Gastrocnemius medialis (tissue), 4 donors: ENCODE measurements at regions not wholly inside any gene's neighbourhood (a gene's known extent, or its start where the extent isn't known, plus 50 kb on each side); places are given as distances from the start of the nearest gene placed in this dataset.
A peak's percentile ranks its signal among the peaks of the same experiment; 100 is the strongest.

ENCODE experiments used
- ATAC-seq, 2 donors: fragments of 150-250 bp; one replicate each; pipeline ENCODE4 v1.9.1; 2016
- DNase-seq, 2 donors: peaks; one replicate each; pipeline ENCODE4 v3.0.0-alpha.2; 2019
- H3K27ac ChIP-seq, 4 donors: fragments of 200-600 bp; sonication (generic); 1 replicate in 1 of 4; 2 replicates in 3 of 4; pipeline ENCODE4 v1.5.1; 2016 to 2018; ENCODE audit warnings: mild to moderate bottlenecking in 2 of 4, moderate library complexity in 1 of 4
- H3K27me3 ChIP-seq, 3 donors: fragments of 200-600 bp; sonication (generic) in 2 of 3; 1 replicate in 1 of 3; 2 replicates in 2 of 3; pipeline versions ENCODE4 v1.5.1 to v1.6.0; 2016 to 2019; ENCODE audit warnings: mild to moderate bottlenecking in 1 of 3, moderate library complexity in 1 of 3
- H3K36me3 ChIP-seq, 2 donors: fragments of 200-600 bp; sonication (generic) in 1 of 2; one replicate each; pipeline ENCODE4 v1.5.1; 2017 to 2018
- H3K4me1 ChIP-seq, 2 donors: fragments of 200-600 bp; sonication (generic) in 1 of 2; one replicate each; pipeline ENCODE4 v1.5.1; 2016 to 2017; ENCODE audit warnings: mild to moderate bottlenecking in 2 of 2
- H3K4me3 ChIP-seq, 4 donors: fragments of 200-600 bp; sonication (generic) in 3 of 4; 1 replicate in 1 of 4; 2 replicates in 3 of 4; pipeline ENCODE4 v1.5.1; 2016 to 2019; ENCODE audit warnings: mild to moderate bottlenecking in 2 of 4
- H3K9me3 ChIP-seq, 3 donors: fragments of 200-600 bp; sonication (generic) in 2 of 3; 1 replicate in 1 of 3; 2 replicates in 2 of 3; pipeline ENCODE4 v1.5.1; 2016 to 2019
- POLR2A ChIP-seq, 2 donors: fragments of 450-650 bp; IDR thresholded peaks; one replicate each; pipeline ENCODE4 v1.6.1; 2017; ENCODE audit warnings: antibody characterized with exemption in 2 of 2, mild to moderate bottlenecking in 2 of 2, moderate library complexity in 2 of 2
- in situ Hi-C, 4 donors: fragments of 200-750 bp; cut with MboI; loops; one replicate each; pipeline versions ENCODE4 v1.15.0 to v1.8.0; 2017; ENCODE audit warnings: low sequenced_read_pairs in 4 of 4
- intact Hi-C: fragments of 100-400 bp; cut with DNase I; formaldehyde crosslinking; loops from one replicate; pipeline ENCODE4 v1.15.1; 2023; ENCODE audit warnings: low total_unique reads
- TF ChIP-seq, protein P1 (sequence below), 5 experiments: fragments of 450-650 bp in 3 of 5; fragments of 200-600 bp in 2 of 5; sonication (generic) in 2 of 5; IDR thresholded peaks in 4 of 5; conservative IDR thresholded peaks in 1 of 5; 1 replicate in 4 of 5; 2 replicates in 1 of 5; pipeline ENCODE4 v1.5.1; 2016 to 2019; ENCODE audit warnings: antibody characterized with exemption in 5 of 5, mild to moderate bottlenecking in 3 of 5, moderate library complexity in 3 of 5

DNA sequence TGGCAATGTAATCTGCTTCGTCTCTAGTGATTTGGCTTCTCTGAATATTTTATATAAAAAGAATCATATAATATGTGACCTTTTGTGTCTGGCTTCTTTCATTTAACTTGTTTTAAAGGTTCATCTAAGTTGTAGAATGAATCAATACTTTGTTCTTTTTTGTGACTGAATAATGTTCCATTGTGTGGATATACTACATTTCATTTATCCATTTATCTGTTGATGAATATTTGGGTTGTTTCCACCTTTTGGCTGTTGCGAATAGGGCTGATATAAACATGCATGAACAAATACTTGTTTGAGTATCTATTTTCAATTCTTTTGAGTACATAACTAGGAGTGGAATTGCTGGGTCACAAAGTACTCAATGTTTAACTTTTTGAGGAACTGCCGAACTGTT is 63.8 kb upstream of the TNP1 start:
- no peak overlapping the region for H3K27ac ChIP-seq
- no peak for ATAC-seq
- no peaks in the 10 kb centered on the region for H3K27me3 ChIP-seq

DNA sequence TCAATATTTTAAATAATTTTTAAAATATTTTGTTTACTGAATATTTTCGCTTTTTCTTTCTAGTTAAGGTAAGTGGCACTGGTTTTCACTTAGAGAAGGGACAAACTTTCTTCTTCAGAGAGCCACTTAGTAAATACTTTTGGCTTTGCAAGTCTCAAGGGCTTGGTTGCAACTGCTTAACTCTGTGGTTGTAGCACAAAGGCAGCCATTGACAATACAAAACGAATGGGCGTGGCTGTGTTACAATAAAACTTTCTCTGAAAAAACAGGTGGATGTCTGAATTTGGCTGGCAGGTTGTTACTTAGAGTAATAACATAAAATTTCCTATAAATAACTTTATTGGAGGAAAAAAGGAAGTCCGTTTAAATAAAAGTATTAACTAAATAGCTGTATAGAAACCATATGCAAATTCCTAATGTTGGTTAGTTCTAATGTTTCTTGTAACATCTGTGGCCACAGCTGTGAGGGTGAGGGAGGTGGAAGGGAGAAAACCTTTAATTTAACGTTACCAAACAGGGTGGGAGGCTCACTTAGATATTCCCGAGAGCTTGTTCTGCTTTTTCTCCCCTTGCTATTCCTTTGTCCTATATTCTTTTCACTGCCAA is 62.4 kb upstream of the TNP1 start:
- TF ChIP-seq, protein P1, sequence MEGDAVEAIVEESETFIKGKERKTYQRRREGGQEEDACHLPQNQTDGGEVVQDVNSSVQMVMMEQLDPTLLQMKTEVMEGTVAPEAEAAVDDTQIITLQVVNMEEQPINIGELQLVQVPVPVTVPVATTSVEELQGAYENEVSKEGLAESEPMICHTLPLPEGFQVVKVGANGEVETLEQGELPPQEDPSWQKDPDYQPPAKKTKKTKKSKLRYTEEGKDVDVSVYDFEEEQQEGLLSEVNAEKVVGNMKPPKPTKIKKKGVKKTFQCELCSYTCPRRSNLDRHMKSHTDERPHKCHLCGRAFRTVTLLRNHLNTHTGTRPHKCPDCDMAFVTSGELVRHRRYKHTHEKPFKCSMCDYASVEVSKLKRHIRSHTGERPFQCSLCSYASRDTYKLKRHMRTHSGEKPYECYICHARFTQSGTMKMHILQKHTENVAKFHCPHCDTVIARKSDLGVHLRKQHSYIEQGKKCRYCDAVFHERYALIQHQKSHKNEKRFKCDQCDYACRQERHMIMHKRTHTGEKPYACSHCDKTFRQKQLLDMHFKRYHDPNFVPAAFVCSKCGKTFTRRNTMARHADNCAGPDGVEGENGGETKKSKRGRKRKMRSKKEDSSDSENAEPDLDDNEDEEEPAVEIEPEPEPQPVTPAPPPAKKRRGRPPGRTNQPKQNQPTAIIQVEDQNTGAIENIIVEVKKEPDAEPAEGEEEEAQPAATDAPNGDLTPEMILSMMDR (IDR thresholded peaks at IDR 0.05 in 4 of 5, conservative IDR thresholded peaks at IDR 0.05 in 1 of 5): no peak
- TF ChIP-seq POLR2A (IDR thresholded peaks at IDR 0.05): no peak
- Histone ChIP-seq H3K36me3 (no peaks in the 10 kb centered on the region), H3K9me3 (no peaks in the 10 kb centered on the region), H3K4me1 (peaks cover 0 to 7% of the 10 kb centered on the region in 2 donors), H3K27ac (no peak overlapping the region), H3K4me3 (no peak overlapping the region), H3K27me3 (no peaks in the 10 kb centered on the region)
- no peak for ATAC-seq
- intact Hi-C loops (no loop called here), in situ Hi-C loops (no loop called here)
- no peak for DNase-seq

More for the DNA sequence above, 63.8 kb upstream of the TNP1 start:
- TF ChIP-seq POLR2A (IDR thresholded peaks at IDR 0.05): no peak
- TF ChIP-seq, protein P1 (IDR thresholded peaks at IDR 0.05 in 4 of 5, conservative IDR thresholded peaks at IDR 0.05 in 1 of 5): no peak
- no peaks in the 10 kb centered on the region for H3K36me3 ChIP-seq
- H3K9me3 ChIP-seq: no peaks in the 10 kb centered on the region
- no peak for DNase-seq
- H3K4me3 ChIP-seq: no peak overlapping the region
- intact Hi-C loops: no loop called here
- no peaks in the 10 kb centered on the region for H3K4me1 ChIP-seq
- in situ Hi-C loops: no loop called here

DNA sequence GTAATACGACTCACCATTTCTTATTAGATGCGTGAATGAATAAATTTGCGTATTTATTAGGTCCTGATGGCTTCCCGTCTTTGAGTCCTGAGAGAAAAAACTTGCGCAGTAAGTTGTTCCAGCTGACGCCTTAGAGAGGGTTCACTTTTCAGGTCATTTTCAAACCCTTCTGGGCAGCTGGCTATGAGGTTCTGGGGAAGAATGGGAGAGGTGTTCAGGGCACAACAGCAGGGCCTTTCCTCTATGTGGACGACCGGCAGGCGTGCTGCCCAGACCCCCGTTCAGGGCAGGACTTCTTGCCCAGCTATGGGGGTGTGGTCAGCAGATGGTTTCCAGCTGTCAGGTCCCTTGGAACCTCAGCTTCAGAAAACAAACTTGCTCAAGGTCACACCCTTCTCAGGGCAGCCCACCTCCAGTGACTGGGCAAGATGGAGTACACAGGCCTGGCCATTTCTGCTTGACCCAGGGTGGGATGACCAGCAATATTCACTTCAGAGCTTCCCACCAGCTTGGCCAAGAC is 61.1 kb upstream of the TNP1 start:
- intact Hi-C loops (no loop called here), in situ Hi-C loops (no loop called here)
- ATAC-seq: no peak
- Histone ChIP-seq H3K9me3 (no peaks in the 10 kb centered on the region), H3K36me3 (no peaks in the 10 kb centered on the region), H3K27ac (no peak overlapping the region), H3K4me1 (peaks cover 0 to 7% of the 10 kb centered on the region in 2 donors), H3K27me3 (no peaks in the 10 kb centered on the region), H3K4me3 (no peak overlapping the region)
- TF ChIP-seq POLR2A (IDR thresholded peaks at IDR 0.05): no peak
- TF ChIP-seq, protein P1 (IDR thresholded peaks at IDR 0.05 in 4 of 5, conservative IDR thresholded peaks at IDR 0.05 in 1 of 5): no peak
- DNase-seq: no peak

DNA sequence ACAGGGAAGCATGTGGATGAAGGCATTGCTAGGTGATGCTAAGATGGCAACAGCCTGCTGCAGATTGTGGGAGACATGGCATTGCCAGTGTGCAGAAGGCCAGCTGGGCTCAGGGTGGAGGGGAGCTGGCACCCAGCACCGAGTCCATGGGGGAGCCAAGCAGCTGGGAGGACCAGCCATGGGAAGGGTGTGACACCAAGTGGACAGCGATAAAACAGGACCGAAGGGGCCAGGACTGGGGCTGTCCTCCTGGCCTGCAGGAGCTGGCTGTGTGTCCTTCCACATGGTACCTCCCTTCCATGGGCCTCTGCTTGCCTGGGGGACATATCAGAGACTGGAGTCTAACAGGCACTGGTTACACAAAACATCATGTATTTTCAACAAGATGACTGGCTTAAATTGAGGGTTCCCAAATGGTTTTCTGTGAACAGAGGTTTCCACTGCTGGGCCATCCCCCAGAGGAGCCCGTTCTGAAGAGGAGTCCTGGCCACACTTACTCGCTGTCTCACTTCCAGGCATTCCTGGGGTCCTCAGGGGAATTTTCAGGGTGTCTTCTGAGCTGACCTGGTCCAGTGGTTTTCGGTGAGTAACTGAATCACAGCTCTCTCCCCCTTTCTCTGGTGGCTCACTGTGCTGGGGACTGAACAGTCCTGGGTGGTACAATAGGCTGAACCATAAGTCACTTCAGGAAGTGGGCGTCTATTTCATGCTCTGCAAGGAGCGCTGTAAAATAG is 60.4 kb upstream of the TNP1 start:
- Histone ChIP-seq H3K36me3 (no peaks in the 10 kb centered on the region), H3K9me3 (no peaks in the 10 kb centered on the region), H3K4me3 (no peak overlapping the region), H3K27me3 (no peaks in the 10 kb centered on the region), H3K4me1 (peaks cover 0 to 7% of the 10 kb centered on the region in 2 donors), H3K27ac (no peak overlapping the region)
- ATAC-seq (peak in 1 of 2 donors; percentile 15), DNase-seq (no peak)
- TF ChIP-seq POLR2A (IDR thresholded peaks at IDR 0.05): no peak
- TF ChIP-seq, protein P1 (IDR thresholded peaks at IDR 0.05 in 4 of 5, conservative IDR thresholded peaks at IDR 0.05 in 1 of 5): peak in 1 of 5 experiments; percentile 26
- in situ Hi-C loops (no loop called here), intact Hi-C loops (no loop called here)
